ENCODE measurements at regions not wholly inside any gene's neighbourhood (a gene's known extent, or its start where the extent isn't known, plus 50 kb on each side); places are given as distances from the start of the nearest gene placed in this dataset.

DNA sequence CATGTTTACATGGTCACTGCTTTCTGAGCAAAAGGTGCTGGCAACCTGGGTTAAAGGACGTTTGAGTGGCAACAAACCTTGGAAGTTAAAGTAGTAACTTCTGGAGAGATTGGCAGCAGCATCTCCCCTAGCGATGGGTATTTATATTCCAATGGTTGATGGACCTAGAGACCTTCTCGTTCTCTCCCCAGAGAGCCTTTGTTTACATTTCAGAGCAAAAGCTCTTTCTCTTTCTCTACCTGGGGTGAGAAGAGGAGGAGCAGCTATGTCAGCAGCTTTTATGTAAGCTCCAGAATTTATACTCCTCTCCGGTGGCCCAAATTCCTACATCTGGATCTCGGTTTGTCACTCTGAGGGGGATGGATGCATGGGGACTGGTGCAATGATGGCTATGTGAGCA lies 213.7 kb upstream of the ARL4C start:
- TF ChIP-seq CTCF (IDR thresholded peaks at IDR 0.05) = no peak
- TF ChIP-seq POLR2A (IDR thresholded peaks at IDR 0.05) = no peak
